ENCODE measurements at regions not wholly inside any gene's neighbourhood (a gene's known extent, or its start where the extent isn't known, plus 50 kb on each side); places are given as distances from the start of the nearest gene placed in this dataset.
A peak's percentile ranks its signal among the peaks of the same experiment; 100 is the strongest.

DNA sequence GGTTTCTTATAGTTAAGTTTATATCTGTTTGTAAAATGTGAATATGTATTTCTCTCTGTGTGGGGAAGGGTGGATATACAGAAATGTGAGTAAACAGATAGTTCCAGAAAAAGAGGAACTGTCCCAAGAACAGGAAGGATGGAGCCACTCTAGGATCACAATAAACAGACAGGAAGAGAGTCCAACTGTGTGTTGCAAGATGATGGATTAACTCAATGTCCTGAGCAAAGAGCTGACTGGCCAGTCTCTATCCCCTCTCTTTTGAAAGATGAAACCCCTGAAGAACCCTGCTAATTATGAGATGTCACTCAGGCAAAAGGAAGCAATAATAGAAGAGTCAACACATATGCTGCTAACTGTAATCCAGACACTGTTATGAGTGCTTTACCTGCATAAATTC is 202.7 kb downstream of the SEMA6A start:
- intact Hi-C loops (cut with DNase I; ENCODE audit: low total_unique reads): no loop called here
- H3K4me3 ChIP-seq: no peak overlapping the region
- peaks cover 7 to 40% (median 25%) of the 10 kb centered on the region in 6 donors for H3K4me1 ChIP-seq
- no peaks in the 10 kb centered on the region for H3K27me3 ChIP-seq (replicated peaks in 1 of 7)
- no peak for DNase-seq
- H3K9me3 ChIP-seq: no peaks in the 10 kb centered on the region
- TF ChIP-seq POLR2A (IDR thresholded peaks at IDR 0.05) (no peak), POLR2AphosphoS5 (IDR thresholded peaks at IDR 0.05) (peak in 1 of 3 donors; percentile 42)
- H3K27ac ChIP-seq: peak overlapping the region; percentile 30 to 84 (median 78)
- no peaks in the 10 kb centered on the region for H3K36me3 ChIP-seq

DNA sequence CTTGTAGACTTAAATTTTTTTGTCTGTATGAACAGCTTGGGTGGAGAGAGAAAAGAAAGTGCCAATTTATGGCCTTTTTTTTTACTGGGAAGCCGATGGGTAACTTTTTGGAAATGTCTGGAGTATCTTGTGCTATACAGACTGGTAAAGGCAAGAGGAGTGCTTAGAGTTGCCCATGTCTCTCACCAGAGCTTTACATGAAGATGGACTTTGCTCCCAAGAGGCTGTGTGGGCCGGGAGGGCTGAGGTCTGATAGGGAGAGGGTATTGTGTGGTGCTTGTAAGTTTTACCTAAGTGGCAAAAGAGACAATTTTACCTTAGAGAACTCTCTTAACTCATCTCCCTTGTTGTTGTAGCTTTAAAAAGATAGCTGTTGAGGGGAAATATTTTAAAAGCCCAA is 203.2 kb downstream of the SEMA6A start:
- DNase-seq: no peak
- Histone ChIP-seq H3K4me1 (peaks cover 7 to 40% (median 25%) of the 10 kb centered on the region in 6 donors), H3K27ac (peak overlapping the region; percentile 6 to 84 (median 78)), H3K4me3 (no peak overlapping the region), H3K36me3 (no peaks in the 10 kb centered on the region), H3K27me3 (replicated peaks in 1 of 7) (no peaks in the 10 kb centered on the region), H3K9me3 (no peaks in the 10 kb centered on the region)
- TF ChIP-seq, protein P1, sequence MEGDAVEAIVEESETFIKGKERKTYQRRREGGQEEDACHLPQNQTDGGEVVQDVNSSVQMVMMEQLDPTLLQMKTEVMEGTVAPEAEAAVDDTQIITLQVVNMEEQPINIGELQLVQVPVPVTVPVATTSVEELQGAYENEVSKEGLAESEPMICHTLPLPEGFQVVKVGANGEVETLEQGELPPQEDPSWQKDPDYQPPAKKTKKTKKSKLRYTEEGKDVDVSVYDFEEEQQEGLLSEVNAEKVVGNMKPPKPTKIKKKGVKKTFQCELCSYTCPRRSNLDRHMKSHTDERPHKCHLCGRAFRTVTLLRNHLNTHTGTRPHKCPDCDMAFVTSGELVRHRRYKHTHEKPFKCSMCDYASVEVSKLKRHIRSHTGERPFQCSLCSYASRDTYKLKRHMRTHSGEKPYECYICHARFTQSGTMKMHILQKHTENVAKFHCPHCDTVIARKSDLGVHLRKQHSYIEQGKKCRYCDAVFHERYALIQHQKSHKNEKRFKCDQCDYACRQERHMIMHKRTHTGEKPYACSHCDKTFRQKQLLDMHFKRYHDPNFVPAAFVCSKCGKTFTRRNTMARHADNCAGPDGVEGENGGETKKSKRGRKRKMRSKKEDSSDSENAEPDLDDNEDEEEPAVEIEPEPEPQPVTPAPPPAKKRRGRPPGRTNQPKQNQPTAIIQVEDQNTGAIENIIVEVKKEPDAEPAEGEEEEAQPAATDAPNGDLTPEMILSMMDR (IDR thresholded peaks at IDR 0.05 in 8 of 11, conservative IDR thresholded peaks at IDR 0.05 in 3 of 11): no peak
- intact Hi-C loops (cut with DNase I; ENCODE audit: low total_unique reads): no loop called here
- WGBS, 5 donors: 55 to 73% (median 68%) methylated on average over 2 of the region's 2 CpGs

DNA sequence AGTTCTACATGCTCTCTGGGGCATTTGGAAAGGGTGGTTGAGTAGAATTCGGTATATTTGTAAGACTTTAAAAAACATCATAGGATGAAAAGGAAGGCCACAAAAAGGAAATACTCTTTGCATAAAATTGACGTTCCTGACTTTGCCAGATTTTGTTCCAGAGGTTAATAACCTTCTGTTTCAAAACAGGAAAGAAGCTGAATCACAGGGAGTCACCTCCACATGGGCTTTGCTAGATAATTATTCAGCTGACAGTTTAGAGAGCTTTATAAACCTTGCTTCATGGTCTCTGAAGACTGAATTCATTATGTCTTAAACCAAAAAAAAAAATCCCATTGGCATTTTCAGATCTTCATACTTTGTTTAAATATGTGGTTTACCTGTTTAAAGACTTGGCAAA is 203.7 kb downstream of the SEMA6A start:
- intact Hi-C loops (cut with DNase I; ENCODE audit: low total_unique reads): no loop called here
- no peak for DNase-seq
- H3K27me3 ChIP-seq (replicated peaks in 1 of 7): no peaks in the 10 kb centered on the region
- TF ChIP-seq, protein P1 (IDR thresholded peaks at IDR 0.05 in 8 of 11, conservative IDR thresholded peaks at IDR 0.05 in 3 of 11): no peak
- no peaks in the 10 kb centered on the region for H3K36me3 ChIP-seq
- no peaks in the 10 kb centered on the region for H3K9me3 ChIP-seq
- H3K4me1 ChIP-seq: peaks cover 7 to 40% (median 25%) of the 10 kb centered on the region in 6 donors
- H3K27ac ChIP-seq: peak overlapping the region in 7 of 8 donors; percentile 62 to 84 (median 80)
- no peak overlapping the region for H3K4me3 ChIP-seq
- 9 to 26% (median 16%) methylated on average over 2 of the region's 2 CpGs for WGBS, 5 donors

DNA sequence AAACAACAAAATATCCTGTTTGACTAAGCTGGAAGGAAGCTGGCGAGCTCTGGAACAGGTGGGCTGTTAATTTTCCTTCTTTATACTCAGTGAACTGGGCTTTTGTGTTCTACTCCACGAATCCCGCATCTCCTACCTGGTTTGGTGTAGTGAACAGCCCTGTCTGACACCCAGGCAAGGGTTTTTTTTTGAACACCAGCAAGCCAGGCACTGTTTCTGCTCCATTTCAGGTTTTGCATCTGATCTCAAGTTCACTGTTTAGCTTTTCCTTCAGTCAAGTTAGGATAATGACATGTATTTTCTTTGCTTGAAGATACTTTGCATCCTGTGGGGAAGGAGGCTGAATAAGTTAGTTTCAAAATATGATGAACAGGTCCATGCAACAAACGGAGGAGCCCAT is 204.5 kb downstream of the SEMA6A start:
- TF ChIP-seq, protein P1 (IDR thresholded peaks at IDR 0.05 in 8 of 11, conservative IDR thresholded peaks at IDR 0.05 in 3 of 11): no peak
- TF ChIP-seq POLR2A (IDR thresholded peaks at IDR 0.05) (no peak), POLR2AphosphoS5 (IDR thresholded peaks at IDR 0.05) (no peak)
- peak overlapping the region in 6 of 8 donors; percentile 33 to 84 (median 78) for H3K27ac ChIP-seq
- no peaks in the 10 kb centered on the region for H3K27me3 ChIP-seq (replicated peaks in 1 of 7)
- 75 to 79% (median 76%) methylated on average over 4 of the region's 4 CpGs for WGBS, 5 donors
- no peak for DNase-seq
- intact Hi-C loops (cut with DNase I; ENCODE audit: low total_unique reads): no loop called here
- no peaks in the 10 kb centered on the region for H3K36me3 ChIP-seq
- no peak overlapping the region for H3K4me3 ChIP-seq
- H3K9me3 ChIP-seq: no peaks in the 10 kb centered on the region
- peaks cover 7 to 40% (median 25%) of the 10 kb centered on the region in 6 donors for H3K4me1 ChIP-seq

DNA sequence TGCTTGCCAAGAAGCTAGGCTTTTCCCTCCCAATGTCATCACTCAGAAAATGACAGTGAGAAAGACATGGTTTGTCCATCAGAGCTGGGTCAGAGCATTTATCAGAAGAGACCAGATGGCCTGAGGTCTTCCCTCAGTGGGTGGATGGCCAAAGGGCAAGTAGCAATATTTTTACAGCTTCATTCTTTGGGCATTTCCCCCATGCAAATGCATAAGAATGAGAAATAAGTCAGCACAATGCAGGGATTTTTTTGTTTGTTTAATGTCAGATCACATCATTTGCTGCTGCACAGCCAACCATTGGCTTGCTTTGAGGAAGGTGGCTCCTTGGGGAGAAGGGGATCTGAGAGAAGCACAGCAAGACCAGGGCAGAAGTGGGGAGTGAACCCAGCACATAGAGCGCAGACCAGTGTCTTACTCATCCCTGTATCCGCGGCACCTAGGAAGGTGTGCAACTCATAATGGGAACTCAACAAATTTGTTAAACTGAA is 209.6 kb downstream of the SEMA6A start:
- Histone ChIP-seq H3K4me1 (peaks cover 0 to 9% (median 3%) of the 10 kb centered on the region in 6 donors), H3K27me3 (replicated peaks in 1 of 7) (no peaks in the 10 kb centered on the region), H3K4me3 (no peak overlapping the region), H3K36me3 (peaks cover 0 to 17% (median 2%) of the 10 kb centered on the region in 6 donors), H3K27ac (no peak overlapping the region), H3K9me3 (no peaks in the 10 kb centered on the region)
- no peak for TF ChIP-seq POLR2AphosphoS5 (IDR thresholded peaks at IDR 0.05)
- no peak for TF ChIP-seq POLR2A (IDR thresholded peaks at IDR 0.05)
- TF ChIP-seq, protein P1 (IDR thresholded peaks at IDR 0.05 in 8 of 11, conservative IDR thresholded peaks at IDR 0.05 in 3 of 11): no peak
- 63 to 97% (median 81%) methylated on average over 3 of the region's 3 CpGs for WGBS, 5 donors
- DNase-seq: no peak
- intact Hi-C loops (cut with DNase I; ENCODE audit: low total_unique reads): no loop called here
